GM18907 (cell line): ENCODE measurements at regions not wholly inside any gene's neighbourhood (a gene's known extent, or its start where the extent isn't known, plus 50 kb on each side); places are given as distances from the start of the nearest gene placed in this dataset.

Experiments
- ATAC-seq: cut with Tn5 transposase; IDR thresholded peaks from one replicate; pipeline ENCODE4 v1.9.1; 2021; ENCODE audit warnings: mild to moderate bottlenecking, moderate library complexity; ENCODE audit not compliant: unreplicated experiment

GRCh38 chr4:145427991-145428390, 53.7 kb upstream of the SMAD1 start:
- no peak for ATAC-seq

- ATAC-seq = no peak
Measured at GRCh38 chr4:145427221-145427620, 54.4 kb upstream of the SMAD1 start.

GRCh38 chr4:145423017-145423708, 58.5 kb upstream of the SMAD1 start:
- no peak for ATAC-seq

GRCh38 chr4:145420595-145421214, 60.9 kb upstream of the SMAD1 start:
- ATAC-seq = no peak

GRCh38 chr4:145418739-145419138, 62.9 kb upstream of the SMAD1 start:
- no peak for ATAC-seq

GRCh38 chr4:145417348-145418130, 64.1 kb upstream of the SMAD1 start:
- no peak for ATAC-seq

GRCh38 chr4:145414841-145415240, 66.8 kb upstream of the SMAD1 start:
- no peak for ATAC-seq

GRCh38 chr4:145414226-145414625, 67.4 kb upstream of the SMAD1 start:
- no peak for ATAC-seq

GRCh38 chr4:145406970-145407369, 74.7 kb upstream of the SMAD1 start:
- ATAC-seq = no peak

- ATAC-seq = no peak
Measured at GRCh38 chr4:145404761-145405160, 76.9 kb upstream of the SMAD1 start.

- ATAC-seq = no peak
Measured at GRCh38 chr4:145396581-145396980, 85.1 kb upstream of the SMAD1 start.

- no peak for ATAC-seq
Measured at GRCh38 chr4:145390571-145390970, 91.1 kb upstream of the SMAD1 start.

GRCh38 chr4:145389550-145389949, 92.1 kb upstream of the SMAD1 start:
- ATAC-seq = no peak

GRCh38 chr4:145388043-145388442, 93.6 kb upstream of the SMAD1 start:
- no peak for ATAC-seq

- ATAC-seq = no peak
Measured at GRCh38 chr4:145387079-145387478, 94.6 kb upstream of the SMAD1 start.

- ATAC-seq = no peak
Measured at GRCh38 chr4:145381163-145381562, 100.5 kb upstream of the SMAD1 start.

- no peak for ATAC-seq
Measured at GRCh38 chr4:145380123-145380522, 101.5 kb upstream of the SMAD1 start.

GRCh38 chr4:145375416-145375815, 106.2 kb upstream of the SMAD1 start:
- ATAC-seq = no peak

- ATAC-seq = no peak
Measured at GRCh38 chr4:145352438-145353145, 129.1 kb upstream of the SMAD1 start.

- ATAC-seq = no peak
Measured at GRCh38 chr4:145351922-145352321, 129.7 kb upstream of the SMAD1 start.

- no peak for ATAC-seq
Measured at GRCh38 chr4:145351162-145351561, 130.5 kb upstream of the SMAD1 start.
